H1 (cell line): ENCODE measurements at regions not wholly inside any gene's neighbourhood (a gene's known extent, or its start where the extent isn't known, plus 50 kb on each side); places are given as distances from the start of the nearest gene placed in this dataset.

Experiments used
- ATF2 ChIP-seq: IDR thresholded peaks from 2 replicates; pipeline ENCODE4 v1.6.1; 2012; ENCODE audit warnings: low read length, inconsistent platforms
- FOSL1 ChIP-seq: IDR thresholded peaks from 2 replicates; pipeline ENCODE4 v1.6.1; 2011; ENCODE audit warnings: mild to moderate bottlenecking, low read depth, low read length, moderate library complexity; ENCODE audit not compliant: insufficient read depth
- GABPA ChIP-seq: IDR thresholded peaks from 2 replicates; pipeline ENCODE4 v1.6.1; 2011; ENCODE audit warnings: mild to moderate bottlenecking, low read length, moderate library complexity, borderline replicate concordance; ENCODE audit not compliant: insufficient read depth
- PHF8 ChIP-seq: fragments of 200-600 bp; sonication (generic); conservative IDR thresholded peaks from 2 replicates; pipeline ENCODE4 v1.7.1; 2012; ENCODE audit warnings: low read depth, mild to moderate bottlenecking, inconsistent platforms, low read length, moderate library complexity
- RBBP5 ChIP-seq: IDR thresholded peaks from 2 replicates; pipeline ENCODE4 v1.7.1; 2012; ENCODE audit warnings: low read depth, mild to moderate bottlenecking, inconsistent platforms, low read length, moderate library complexity, borderline replicate concordance
- RFX5 ChIP-seq: IDR thresholded peaks from 2 replicates; pipeline ENCODE4 v1.6.1; 2011; ENCODE audit warnings: low read depth, low read length, improper control_type of control experiment, borderline replicate concordance
- SIRT6 ChIP-seq: IDR thresholded peaks from one replicate; pipeline ENCODE4 v1.7.1; 2012; ENCODE audit warnings: low read length, inconsistent platforms
- SP1 ChIP-seq: IDR thresholded peaks from 2 replicates; pipeline ENCODE4 v1.6.1; 2011; ENCODE audit warnings: low read depth, low read length

DNA sequence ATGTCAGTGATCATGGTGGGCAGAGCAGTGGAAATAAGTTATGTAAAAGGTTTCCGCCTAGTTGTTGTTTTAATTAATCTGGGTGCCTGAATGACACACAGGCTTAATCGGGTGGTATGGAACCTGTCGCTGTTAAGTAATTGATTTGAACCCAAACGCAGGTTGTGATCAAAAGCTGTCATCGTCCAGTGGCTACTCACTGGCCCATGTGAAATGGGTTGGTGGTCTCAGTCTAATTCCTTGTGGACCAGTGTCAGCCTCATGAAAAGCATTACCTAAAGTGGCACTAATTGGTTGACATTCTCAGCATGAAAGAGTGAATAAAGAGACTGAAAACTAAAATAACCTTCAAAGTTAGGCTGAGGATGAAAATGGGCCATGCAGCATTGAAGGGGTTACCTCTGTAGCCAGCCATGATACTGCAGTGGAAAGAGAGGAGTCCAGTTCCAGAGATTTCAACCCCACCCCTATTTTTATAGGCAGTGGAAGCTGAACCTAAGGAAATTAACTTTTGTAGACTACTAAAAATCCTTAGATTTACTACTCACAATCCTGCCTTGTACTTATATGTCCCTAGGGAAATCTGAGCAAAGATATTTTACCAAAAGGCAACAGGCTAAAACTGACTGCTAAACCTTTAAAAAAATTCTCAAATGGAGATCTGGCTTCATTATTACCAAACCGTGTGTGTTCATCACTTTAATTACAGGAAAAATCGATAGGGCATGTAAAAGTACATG lies 251.7 kb upstream of the TENM3 start (continued):
- no peak for TF ChIP-seq FOSL1
- TF ChIP-seq ATF2: no peak
- no peak for TF ChIP-seq RFX5
- no peak for TF ChIP-seq PHF8
- no peak for TF ChIP-seq GABPA
- TF ChIP-seq SIRT6: no peak
- TF ChIP-seq RBBP5: no peak
- no peak for TF ChIP-seq SP1
